Islet precursor cell (in vitro differentiated cells): ENCODE measurements at regions not wholly inside any gene's neighbourhood (a gene's known extent, or its start where the extent isn't known, plus 50 kb on each side); places are given as distances from the start of the nearest gene placed in this dataset.

ENCODE experiments used
- DNase-seq: peaks from one replicate; pipeline ENCODE4 v3.0.0-alpha.2; 2018

GRCh38 chr3:24945563-24945962, 450.9 kb upstream of the THRB start:
- no peak for DNase-seq

DNA sequence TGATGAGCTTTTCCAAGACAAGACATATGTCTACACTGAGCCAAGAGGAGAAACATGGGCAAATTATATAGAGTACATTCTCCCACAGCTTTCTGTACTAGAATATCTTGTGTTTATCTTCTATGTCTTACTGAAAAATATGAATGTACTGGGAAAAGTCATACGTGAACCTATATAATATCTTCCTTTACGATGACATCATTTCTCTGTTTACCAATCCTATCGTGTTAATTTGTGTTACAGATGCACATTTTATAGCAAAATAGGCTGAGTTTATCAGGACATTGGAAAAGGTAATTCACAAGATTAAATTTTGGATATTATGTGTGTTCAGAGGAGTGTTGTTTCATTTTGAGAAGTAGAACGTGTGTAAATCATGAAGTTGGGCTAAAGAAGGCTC, 452.5 kb upstream of the THRB start:
- no peak for DNase-seq

GRCh38 chr3:24951180-24951579, 456.5 kb upstream of the THRB start:
- DNase-seq: no peak

DNA sequence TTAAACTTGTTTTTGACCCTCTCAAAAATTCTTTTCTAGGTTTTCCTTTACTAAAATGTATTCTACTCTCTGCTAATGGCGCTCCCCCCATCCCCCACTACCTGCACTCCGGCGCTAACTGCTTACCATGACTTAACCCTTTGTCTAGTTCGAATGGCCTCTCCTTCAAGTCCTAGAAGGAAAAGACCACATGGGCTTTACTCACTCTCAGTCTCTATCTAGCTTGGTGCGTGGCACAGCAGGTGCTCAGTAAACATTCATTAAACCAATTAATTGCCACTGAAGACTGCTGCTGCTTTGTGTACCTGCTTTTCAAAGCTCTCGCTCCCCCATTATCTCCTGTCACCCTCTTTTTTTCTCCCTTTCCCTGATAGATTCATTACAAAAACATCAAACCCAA, 457.7 kb upstream of the THRB start:
- no peak for DNase-seq

GRCh38 chr3:24953060-24953771, 458.6 kb upstream of the THRB start:
- DNase-seq: no peak

DNA sequence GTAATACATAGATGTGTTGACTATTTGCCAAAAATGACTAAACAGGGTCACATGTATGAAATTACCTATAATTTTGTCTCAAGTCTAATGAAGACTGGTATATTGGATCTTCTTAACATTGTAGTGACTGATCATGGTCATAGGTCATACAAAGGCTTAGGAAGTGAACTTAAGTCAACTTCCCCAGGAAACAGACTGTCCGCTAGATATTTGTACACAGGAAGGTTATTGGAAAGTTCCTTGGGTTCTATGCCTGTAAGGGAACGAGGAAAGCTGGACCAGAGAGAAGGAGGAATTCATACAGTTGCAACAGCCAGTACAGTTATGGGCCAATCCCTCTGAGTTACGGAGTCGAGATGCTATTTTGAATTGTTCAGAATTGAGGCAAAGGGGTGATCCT, 462.0 kb upstream of the THRB start:
- DNase-seq: no peak

GRCh38 chr3:24958271-24958670, 463.6 kb upstream of the THRB start:
- no peak for DNase-seq

DNA sequence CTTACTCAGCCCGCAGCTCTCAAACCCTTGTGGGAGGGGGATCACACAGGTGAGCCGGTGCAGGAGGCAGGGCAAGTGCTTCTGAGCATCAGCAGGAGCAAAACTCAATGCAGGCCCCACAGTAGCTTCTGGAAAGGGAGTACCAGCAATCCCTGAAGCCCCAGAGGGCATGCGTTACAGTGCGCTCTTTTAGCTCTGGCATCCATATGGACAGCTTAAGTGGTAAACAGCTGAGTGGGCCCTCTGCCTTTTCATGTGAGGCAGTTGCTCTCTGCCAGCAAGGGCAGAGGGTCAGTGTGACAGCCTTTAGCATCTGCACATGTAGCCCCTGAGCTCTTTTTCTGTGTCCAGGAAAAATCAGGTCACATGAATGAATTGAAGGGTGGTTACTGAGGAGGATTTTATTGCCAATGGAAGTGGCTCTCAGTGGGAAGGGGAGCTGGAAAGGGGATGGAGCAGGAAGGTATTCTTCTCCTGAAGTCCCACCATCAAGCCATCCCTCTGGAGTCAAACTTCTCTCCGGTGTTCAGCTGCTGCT, 464.3 kb upstream of the THRB start:
- no peak for DNase-seq

- DNase-seq: no peak
These were observed 464.1 kb upstream of the RARB start for GRCh38 chr3:24963762-24964625.

- DNase-seq: no peak
These were observed 462.2 kb upstream of the RARB start for GRCh38 chr3:24965706-24966385.

DNA sequence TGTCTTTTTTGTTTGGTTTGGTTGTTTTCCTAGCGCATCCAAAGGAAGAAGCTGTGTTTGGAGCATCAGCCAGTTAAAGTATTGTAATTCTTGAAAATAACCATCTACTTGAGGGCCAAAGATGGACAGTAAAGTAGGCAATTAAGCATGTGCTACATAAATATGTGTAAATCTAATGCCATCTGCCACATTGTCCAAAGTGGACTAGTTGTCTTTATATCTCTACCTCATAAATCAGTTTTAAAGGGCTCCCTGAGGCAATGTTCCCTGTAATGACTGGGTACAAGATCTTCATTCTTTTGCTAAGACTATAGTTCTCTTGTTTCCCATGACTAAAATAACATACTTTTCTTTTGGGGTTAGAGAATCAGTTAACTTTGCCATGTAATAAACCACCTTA, 460.0 kb upstream of the RARB start:
- DNase-seq: no peak

DNA sequence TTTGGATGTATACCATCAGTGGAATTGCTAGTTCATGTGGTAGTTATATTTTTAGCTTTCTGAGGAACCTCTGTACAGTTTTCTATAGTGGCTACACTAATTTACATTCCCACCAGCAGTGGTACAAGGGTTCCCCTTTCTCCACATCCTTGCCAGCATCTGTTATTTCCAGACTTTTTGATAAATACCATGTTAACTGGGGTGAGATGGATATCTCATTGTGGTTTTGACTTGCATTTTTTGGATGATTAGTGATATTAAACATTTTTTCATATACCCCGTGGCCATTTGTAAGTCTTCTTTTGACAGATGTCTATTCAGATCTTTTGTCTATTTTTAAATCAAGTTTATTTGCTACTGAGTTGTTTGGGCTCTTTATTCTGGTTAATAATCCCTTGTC, 455.6 kb upstream of the RARB start:
- DNase-seq: no peak

DNA sequence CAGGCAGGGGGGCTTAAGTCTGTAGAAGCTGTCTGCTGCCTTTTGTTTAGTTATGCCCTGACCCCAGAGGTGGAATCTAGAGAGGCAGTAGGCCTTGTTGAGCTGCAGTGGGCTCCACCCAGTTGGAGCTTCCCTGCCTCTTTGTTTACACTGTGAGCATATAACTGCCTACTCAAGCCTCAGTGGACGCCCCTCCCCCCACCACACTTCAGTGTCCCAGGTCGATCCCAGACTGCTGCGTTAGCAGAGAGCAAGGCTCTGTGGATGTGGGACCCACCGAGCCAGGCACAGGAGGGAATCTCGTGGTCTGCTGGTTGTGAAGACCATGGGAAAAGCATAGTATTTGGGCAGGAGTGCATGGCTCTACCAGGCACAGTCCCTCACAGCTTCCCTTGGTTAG, 446.8 kb upstream of the RARB start:
- no peak for DNase-seq

DNA sequence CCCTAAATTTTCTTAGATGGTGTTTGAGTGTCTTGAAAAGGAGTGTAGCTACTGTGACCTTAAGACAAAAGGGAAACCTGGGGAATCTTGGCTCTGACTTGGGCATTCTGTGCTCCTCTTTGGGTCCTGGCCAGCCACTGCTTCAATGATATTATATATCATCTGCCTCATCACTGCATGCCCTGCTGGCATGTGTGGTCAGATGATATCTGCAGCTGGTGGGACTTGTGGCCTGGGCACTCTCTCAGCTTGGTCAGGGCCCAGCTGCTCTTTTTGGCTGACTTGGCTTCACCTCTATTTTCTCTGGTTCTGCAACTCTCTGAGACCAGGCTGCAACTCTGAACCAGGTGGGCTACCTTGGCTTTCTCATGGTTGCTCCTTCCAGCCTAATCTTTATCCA, 446.1 kb upstream of the RARB start:
- no peak for DNase-seq

- no peak for DNase-seq
These were observed 442.4 kb upstream of the RARB start for GRCh38 chr3:24985668-24986067.

GRCh38 chr3:24986612-24987011, 441.5 kb upstream of the RARB start:
- DNase-seq: no peak

GRCh38 chr3:24999357-24999756, 428.7 kb upstream of the RARB start:
- no peak for DNase-seq

- peak; percentile 58 for DNase-seq
These were observed 427.0 kb upstream of the RARB start for GRCh38 chr3:25000971-25001591.

- no peak for DNase-seq
These were observed 426.0 kb upstream of the RARB start for GRCh38 chr3:25002052-25002451.

DNA sequence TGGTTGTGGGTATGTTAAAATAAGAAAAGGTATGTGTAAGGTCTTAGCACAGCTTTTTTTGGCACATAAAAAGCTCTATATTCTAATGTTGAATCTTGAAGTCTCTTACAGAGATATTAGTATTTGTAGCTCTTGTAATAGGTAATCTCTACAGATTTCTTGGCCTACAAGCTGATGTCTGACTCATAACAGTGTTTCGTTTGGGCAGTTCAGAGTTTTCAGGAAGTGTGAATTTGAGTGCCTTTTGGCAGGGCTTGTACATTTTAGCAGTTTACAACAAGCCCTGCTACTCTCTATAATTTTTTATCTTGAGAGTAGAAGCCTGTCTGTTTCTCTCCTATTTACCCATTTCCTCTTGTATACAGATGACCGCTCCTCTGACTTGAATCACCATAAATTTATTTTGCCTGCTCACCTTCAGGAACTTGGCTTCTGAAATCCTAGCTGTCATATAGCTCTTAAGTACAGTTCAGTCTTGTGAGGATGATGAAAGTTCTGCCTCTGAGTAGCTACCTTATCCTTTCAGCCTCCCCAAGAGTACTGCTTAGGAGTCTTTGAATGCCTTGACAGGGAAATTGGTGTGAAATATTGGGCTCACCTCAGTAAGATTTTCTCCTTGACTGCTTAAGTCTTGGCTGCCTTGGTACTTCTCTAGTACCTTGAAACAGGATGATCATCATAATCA, 419.9 kb upstream of the RARB start:
- no peak for DNase-seq

GRCh38 chr3:25009665-25010064, 418.4 kb upstream of the RARB start:
- no peak for DNase-seq

DNA sequence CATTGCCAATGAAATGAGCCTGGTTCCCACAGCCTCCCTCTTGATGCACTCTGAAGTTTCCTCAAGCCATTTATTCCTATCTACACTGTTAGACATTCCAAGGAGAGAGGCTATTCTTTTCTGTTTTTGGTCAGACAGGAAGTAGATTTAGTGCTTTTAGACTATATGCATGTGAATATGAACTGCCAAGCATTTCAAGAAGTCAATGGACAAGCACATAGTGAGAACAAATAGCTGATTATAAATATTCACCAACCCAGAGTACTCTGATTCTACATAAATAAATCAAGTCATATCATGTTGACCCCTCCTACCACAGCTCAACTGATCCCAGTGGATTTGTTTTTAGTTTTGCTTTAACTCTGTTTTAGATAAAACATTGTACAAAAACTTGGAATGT, 412.5 kb upstream of the RARB start:
- DNase-seq: no peak

DNA sequence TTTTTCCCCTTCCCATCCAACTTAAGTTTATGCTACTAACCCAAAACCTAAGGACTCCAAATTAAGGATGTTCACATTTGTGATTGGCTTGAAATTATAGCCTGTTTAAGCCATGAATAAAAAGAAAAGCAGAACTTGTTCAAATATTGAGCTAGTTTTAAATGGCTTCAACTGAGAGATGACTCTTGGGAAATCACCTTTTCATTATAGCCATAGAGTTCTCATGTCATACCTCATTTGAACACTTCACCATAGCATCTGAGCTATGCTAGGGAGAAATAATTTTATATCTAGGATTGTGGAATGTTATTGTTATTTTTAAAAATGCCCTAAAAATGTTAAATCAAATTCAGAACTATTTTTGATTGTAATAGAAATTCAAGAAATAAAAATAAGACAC, 409.2 kb upstream of the RARB start:
- DNase-seq: no peak
